ENCODE measurements at regions not wholly inside any gene's neighbourhood (a gene's known extent, or its start where the extent isn't known, plus 50 kb on each side); places are given as distances from the start of the nearest gene placed in this dataset.

- TF ChIP-seq EZH2 (IDR thresholded peaks at IDR 0.05; ENCODE audit: low read length) (no peak), CTCF (optimal IDR thresholded peaks at IDR 0.05 in 1 of 3, IDR thresholded peaks at IDR 0.05 in 1 of 3, conservative IDR thresholded peaks at IDR 0.05 in 1 of 3; ENCODE audit: extremely low read depth in 1 of 3, insufficient read depth in 2 of 3, low read length in 3 of 3) (no peak)
Observed at GRCh38 chr19:5255602-5256231, 84.9 kb downstream of the PTPRS start.
